SK-N-SH (cell line): ENCODE measurements at regions not wholly inside any gene's neighbourhood (a gene's known extent, or its start where the extent isn't known, plus 50 kb on each side); places are given as distances from the start of the nearest gene placed in this dataset.

Experiments used
- CTCF ChIA-PET: fragments of 300-600, 350-600 bp; formaldehyde crosslinking; extraction: SDS; loops from one replicate; lab custom pipeline; 2021; lab: Yijun Ruan, JAX
- POLR2A ChIA-PET: fragments of 350-600 bp; sonication (Branson Sonifier 250); formaldehyde crosslinking; extraction: SDS; loops from one replicate; lab custom pipeline; 2020; ENCODE audit warnings: antibody characterized with exemption, inconsistent platforms; lab: Yijun Ruan, JAX
- DNase-seq: peaks from one replicate; pipeline ENCODE4 v3.0.0; 2012
- H2AFZ ChIP-seq: fragments of 200-600 bp; sonication (generic); 2 replicates; pipeline ENCODE4 v1.8.1; 2016; ENCODE audit warnings: antibody characterized with exemption, mild to moderate bottlenecking, low read depth
- H3F3A ChIP-seq: fragments of 200-600 bp; sonication (generic); replicated peaks from 2 replicates; pipeline ENCODE3; 2016; ENCODE audit warnings: antibody characterized with exemption, mild to moderate bottlenecking; ENCODE audit not compliant: insufficient read depth
- H3K27ac ChIP-seq, 2 experiments: fragments of 200-500 bp in 1 of 2; fragments of 200-600 bp in 1 of 2; sonication (Bioruptor generic) in 1 of 2; sonication (generic), shearing (Covaris generic) in 1 of 2; 2 replicates each; pipeline versions ENCODE4 v1.5.1 to v1.6.1; 2014 to 2016; ENCODE audit warnings: low read depth in 2 of 2, inconsistent platforms in 1 of 2, low read length in 1 of 2, mild to moderate bottlenecking in 1 of 2, mixed read lengths in 1 of 2
- H3K27me3 ChIP-seq: fragments of 200-600 bp; sonication (generic), shearing (Covaris generic); 2 replicates; pipeline ENCODE4 v1.6.1; 2016; ENCODE audit warnings: mixed run types; ENCODE audit not compliant: insufficient read depth
- H3K36me3 ChIP-seq, 2 experiments: fragments of 200-500 bp in 1 of 2; fragments of 200-600 bp in 1 of 2; sonication (Bioruptor generic) in 1 of 2; sonication (generic) in 1 of 2; replicated peaks in 1 of 2; 2 replicates each; pipeline versions ENCODE3 to v1.5.1; 2014 to 2016; ENCODE audit warnings: low read length in 1 of 2, mild to moderate bottlenecking in 1 of 2; ENCODE audit not compliant: insufficient read depth in 2 of 2, control insufficient read depth in 1 of 2
- H3K4me1 ChIP-seq, 2 experiments: fragments of 200-500 bp in 1 of 2; fragments of 200-600 bp in 1 of 2; sonication (Bioruptor generic) in 1 of 2; sonication (generic), shearing (Covaris generic) in 1 of 2; 2 replicates each; pipeline versions ENCODE4 v1.5.1 to v1.6.1; 2014 to 2016; ENCODE audit warnings: low read depth in 1 of 2, low read length in 1 of 2, mixed run types in 1 of 2; ENCODE audit not compliant: insufficient read depth in 2 of 2, control insufficient read depth in 1 of 2
- H3K4me2 ChIP-seq: fragments of 200-600 bp; sonication (generic), shearing (Covaris generic); 2 replicates; pipeline ENCODE4 v1.6.1; 2017; ENCODE audit warnings: mixed run types
- H3K4me3 ChIP-seq, 2 experiments: fragments of 200-500 bp in 1 of 2; fragments of 200-600 bp in 1 of 2; sonication (Bioruptor generic) in 1 of 2; sonication (generic), shearing (Covaris generic) in 1 of 2; 2 replicates each; pipeline versions ENCODE4 v1.5.1 to v1.8.1; 2014 to 2016; ENCODE audit warnings: low read depth in 2 of 2, inconsistent platforms in 1 of 2, low read length in 1 of 2, mild to moderate bottlenecking in 1 of 2, mixed read lengths in 1 of 2, moderate library complexity in 1 of 2
- H3K79me2 ChIP-seq: fragments of 200-600 bp; sonication (generic); 2 replicates; pipeline ENCODE4 v1.8.1; 2017; ENCODE audit warnings: mild to moderate bottlenecking; ENCODE audit not compliant: insufficient read depth
- H3K9ac ChIP-seq: fragments of 200-600 bp; sonication (generic); 2 replicates; pipeline ENCODE4 v1.6.1; 2017; ENCODE audit warnings: mixed run types
- H3K9me2 ChIP-seq: fragments of 200-600 bp; sonication (generic); 2 replicates; pipeline ENCODE4 v1.6.1; 2017; ENCODE audit warnings: mixed run types
- H3K9me3 ChIP-seq: fragments of 200-600 bp; sonication (generic); 2 replicates; pipeline ENCODE4 v1.6.1; 2017; ENCODE audit warnings: mixed run types, mild to moderate bottlenecking, moderate library complexity
- H4K20me1 ChIP-seq: fragments of 200-600 bp; sonication (generic); 2 replicates; pipeline ENCODE4 v1.6.1; 2017; ENCODE audit warnings: mild to moderate bottlenecking, mixed run types; ENCODE audit not compliant: insufficient read depth
- EP300 ChIP-seq, 2 experiments: IDR thresholded peaks; 2 replicates each; pipeline versions ENCODE4 v1.4.0 to v1.6.1; 2012; ENCODE audit warnings: borderline replicate concordance in 1 of 2, low read depth in 1 of 2, low read length in 1 of 2
- FOXJ3 ChIP-seq: sonication (generic); formaldehyde crosslinking; IDR thresholded peaks from 2 replicates; pipeline ENCODE4 v1.5.1; 2020; ENCODE audit warnings: mild to moderate bottlenecking, missing genetic modification reagents
- FOXM1 ChIP-seq: IDR thresholded peaks from 2 replicates; pipeline ENCODE4 v1.4.0; 2012; ENCODE audit warnings: low read depth, mild to moderate bottlenecking
- GATA2 ChIP-seq: sonication (generic); formaldehyde crosslinking; IDR thresholded peaks from 2 replicates; pipeline ENCODE4 v1.5.0; 2020; ENCODE audit warnings: mild to moderate bottlenecking, missing genetic modification reagents
- IRF3 ChIP-seq: fragments of 150-350 bp; IDR thresholded peaks from 2 replicates; pipeline ENCODE4 v1.6.1; 2016; ENCODE audit warnings: mild to moderate bottlenecking, low read depth, low read length
- MXI1 ChIP-seq: IDR thresholded peaks from 2 replicates; pipeline ENCODE4 v1.6.1; 2012; ENCODE audit warnings: mild to moderate bottlenecking, low read depth, low read length, improper control_type of control experiment
- RAD21 ChIP-seq: IDR thresholded peaks from 2 replicates; pipeline ENCODE4 v1.6.1; 2012; ENCODE audit warnings: mild to moderate bottlenecking, low read length
- REST ChIP-seq: IDR thresholded peaks from 2 replicates; pipeline ENCODE4 v1.6.1; 2012; ENCODE audit warnings: mild to moderate bottlenecking, low read depth, low read length, moderate library complexity
- RXRA ChIP-seq: IDR thresholded peaks from 2 replicates; pipeline ENCODE4 v1.4.0; 2012; ENCODE audit warnings: low read depth, mild to moderate bottlenecking, borderline replicate concordance
- SMC3 ChIP-seq: IDR thresholded peaks from 2 replicates; pipeline ENCODE4 v1.6.1; 2012; ENCODE audit warnings: low read depth, low read length, improper control_type of control experiment
- TCF12 ChIP-seq: IDR thresholded peaks from 2 replicates; pipeline ENCODE4 v1.4.0; 2012
- USF1 ChIP-seq: IDR thresholded peaks from 2 replicates; pipeline ENCODE4 v1.4.0; 2012; ENCODE audit warnings: low read depth, borderline replicate concordance
- ZBTB33 ChIP-seq: IDR thresholded peaks from 2 replicates; pipeline ENCODE4 v1.4.0; 2012; ENCODE audit warnings: low read depth, borderline replicate concordance
- WGBS: methylation state at CpG from one replicate; pipeline ENCODE4 v1.1.6; 2017; ENCODE audit warnings: low lambda C conversion rate; 5-methylcytosine and 5-hydroxymethylcytosine counted together

GRCh38 chr14:62123961-62124360, 361.7 kb downstream of the SNAPC1 start:
- H3K9ac ChIP-seq = no peak overlapping the region
- TF ChIP-seq EP300 (IDR thresholded peaks at IDR 0.05; ENCODE audit: borderline replicate concordance in 1 of 2, low read depth in 1 of 2, low read length in 1 of 2) (no peak), GATA2 (CRISPR knock-in tag) (no peak), ZBTB33 (no peak), MXI1 (no peak), FOXJ3 (CRISPR knock-in tag) (no peak), IRF3 (no peak), TCF12 (no peak), FOXM1 (no peak), RAD21 (no peak), USF1 (no peak), REST (no peak), RXRA (no peak), SMC3 (no peak)
- no peak overlapping the region for H3K4me3 ChIP-seq
- H3K79me2 ChIP-seq = no peaks in the 10 kb centered on the region
- H4K20me1 ChIP-seq = no peaks in the 10 kb centered on the region
- ChIA-PET CTCF (interaction anchor here (0.7 to 5.8 kb wide), 11 partner anchors 9 to 838 kb away, joined by 3 to 71 read pairs (median 4); no protein-coding TSS in a partner anchor), POLR2A (no interaction called here)
- H3K4me1 ChIP-seq = no peaks in the 10 kb centered on the region
- H3K9me3 ChIP-seq = no peaks in the 10 kb centered on the region
- DNase-seq = no peak
- H3F3A ChIP-seq = no peaks in the 10 kb centered on the region
- H3K4me2 ChIP-seq = no peak overlapping the region
- peaks cover under 1% of the 10 kb centered on the region for H3K27me3 ChIP-seq
- H2AFZ ChIP-seq = no peak overlapping the region
- H3K27ac ChIP-seq = no peak overlapping the region
- H3K9me2 ChIP-seq = no peaks in the 10 kb centered on the region
- WGBS = 16% methylated on average over 2 of the region's 2 CpGs
- H3K36me3 ChIP-seq = no peaks in the 10 kb centered on the region
